K562 (cell line): ENCODE measurements at regions not wholly inside any gene's neighbourhood (a gene's known extent, or its start where the extent isn't known, plus 50 kb on each side); places are given as distances from the start of the nearest gene placed in this dataset.

Source experiments
- CHD4 ChIP-seq: fragments of 200-600 bp; sonication (generic); IDR thresholded peaks from 3 replicates; pipeline ENCODE4 v1.6.1; 2012; ENCODE audit warnings: low read depth, mild to moderate bottlenecking, mixed read lengths, low read length, inconsistent platforms; ENCODE audit not compliant: insufficient read depth, insufficient replicate concordance, poor library complexity, severe bottlenecking
- CTCF ChIP-seq, 3 experiments: IDR thresholded peaks in 2 of 3; conservative IDR thresholded peaks in 1 of 3; 2 replicates each; pipeline ENCODE4 v1.5.1; 2011 to 2012; ENCODE audit warnings: low read length in 3 of 3, mild to moderate bottlenecking in 3 of 3, control low read depth in 2 of 3, improper control_type of control experiment in 1 of 3, inconsistent platforms in 1 of 3, low read depth in 1 of 3, mixed read lengths in 1 of 3, moderate library complexity in 1 of 3; ENCODE audit not compliant: insufficient read depth in 2 of 3
- E2F4 ChIP-seq: sonication (generic); formaldehyde crosslinking; IDR thresholded peaks from 2 replicates; pipeline ENCODE4 v1.8.0; 2022; ENCODE audit warnings: mild to moderate bottlenecking, low read depth, missing genetic modification reagents
- ELF1 ChIP-seq: fragments of 200-800 bp; sonication (Bioruptor generic); IDR thresholded peaks from 2 replicates; pipeline ENCODE4 v1.6.1; 2016; ENCODE audit warnings: missing genetic modification characterization, missing compliant biosample characterization
- JUND ChIP-seq, 2 experiments: IDR thresholded peaks; 2 replicates in 1 of 2; 3 replicates in 1 of 2; pipeline ENCODE4 v1.6.1; 2011; ENCODE audit warnings: borderline replicate concordance in 2 of 2, low read depth in 2 of 2, low read length in 2 of 2, improper control_type of control experiment in 1 of 2, missing biosample characterization in 1 of 2, missing genetic modification characterization in 1 of 2, missing genetic modification reagents in 1 of 2
- POLR2A ChIP-seq: fragments of 450-650 bp; conservative IDR thresholded peaks from 2 replicates; pipeline ENCODE4 v1.6.1; 2016
- YY1 ChIP-seq, 3 experiments: IDR thresholded peaks; 2 replicates each; pipeline ENCODE4 v1.6.1; 2011; ENCODE audit warnings: low read length in 2 of 3, mild to moderate bottlenecking in 2 of 3, moderate library complexity in 2 of 3, borderline replicate concordance in 1 of 3, control low read depth in 1 of 3, low read depth in 1 of 3; ENCODE audit not compliant: insufficient read depth in 3 of 3, insufficient replicate concordance in 2 of 3, control insufficient read depth in 1 of 3, insufficient read length in 1 of 3; ENCODE audit errors: extremely low read depth in 1 of 3
- ZBTB11 ChIP-seq, 3 experiments: fragments of 200-800 bp in 1 of 3; fragments of 250-450 bp in 1 of 3; fragments of 450-650 bp in 1 of 3; sonication (Bioruptor Pico) in 1 of 3; sonication (Bioruptor generic) in 1 of 3; formaldehyde crosslinking in 1 of 3; IDR thresholded peaks; 2 replicates each; pipeline versions ENCODE4 v1.6.1 to v1.8.0; 2016 to 2022; ENCODE audit warnings: mild to moderate bottlenecking in 2 of 3, missing genetic modification characterization in 2 of 3, missing compliant biosample characterization in 1 of 3, moderate library complexity in 1 of 3

GRCh38 chr11:25779033-25779432, 552.9 kb upstream of the ANO3 start:
- TF ChIP-seq YY1 (IDR thresholded peaks at IDR 0.05; ENCODE audit: borderline replicate concordance in 1 of 3, control insufficient read depth in 1 of 3, extremely low read depth in 1 of 3, insufficient read depth in 3 of 3, insufficient read length in 1 of 3, insufficient replicate concordance in 2 of 3, low read depth in 1 of 3, low read length in 2 of 3) (no peak), ZBTB11 (CRISPR knock-in tag; IDR thresholded peaks at IDR 0.05) (no peak), ELF1 (tag) (no peak), CHD4 (no peak), JUND (IDR thresholded peaks at IDR 0.05; ENCODE audit: borderline replicate concordance, low read depth, low read length) (no peak), JUND (tag; IDR thresholded peaks at IDR 0.05; ENCODE audit: borderline replicate concordance, low read depth, low read length) (no peak), E2F4 (CRISPR knock-in tag) (no peak), CTCF (IDR thresholded peaks at IDR 0.05 in 2 of 3, conservative IDR thresholded peaks at IDR 0.05 in 1 of 3; ENCODE audit: insufficient read depth in 2 of 3, low read depth in 1 of 3, low read length in 3 of 3) (no peak), POLR2A (no peak)
